ENCODE measurements at regions not wholly inside any gene's neighbourhood (a gene's known extent, or its start where the extent isn't known, plus 50 kb on each side); places are given as distances from the start of the nearest gene placed in this dataset.

DNA sequence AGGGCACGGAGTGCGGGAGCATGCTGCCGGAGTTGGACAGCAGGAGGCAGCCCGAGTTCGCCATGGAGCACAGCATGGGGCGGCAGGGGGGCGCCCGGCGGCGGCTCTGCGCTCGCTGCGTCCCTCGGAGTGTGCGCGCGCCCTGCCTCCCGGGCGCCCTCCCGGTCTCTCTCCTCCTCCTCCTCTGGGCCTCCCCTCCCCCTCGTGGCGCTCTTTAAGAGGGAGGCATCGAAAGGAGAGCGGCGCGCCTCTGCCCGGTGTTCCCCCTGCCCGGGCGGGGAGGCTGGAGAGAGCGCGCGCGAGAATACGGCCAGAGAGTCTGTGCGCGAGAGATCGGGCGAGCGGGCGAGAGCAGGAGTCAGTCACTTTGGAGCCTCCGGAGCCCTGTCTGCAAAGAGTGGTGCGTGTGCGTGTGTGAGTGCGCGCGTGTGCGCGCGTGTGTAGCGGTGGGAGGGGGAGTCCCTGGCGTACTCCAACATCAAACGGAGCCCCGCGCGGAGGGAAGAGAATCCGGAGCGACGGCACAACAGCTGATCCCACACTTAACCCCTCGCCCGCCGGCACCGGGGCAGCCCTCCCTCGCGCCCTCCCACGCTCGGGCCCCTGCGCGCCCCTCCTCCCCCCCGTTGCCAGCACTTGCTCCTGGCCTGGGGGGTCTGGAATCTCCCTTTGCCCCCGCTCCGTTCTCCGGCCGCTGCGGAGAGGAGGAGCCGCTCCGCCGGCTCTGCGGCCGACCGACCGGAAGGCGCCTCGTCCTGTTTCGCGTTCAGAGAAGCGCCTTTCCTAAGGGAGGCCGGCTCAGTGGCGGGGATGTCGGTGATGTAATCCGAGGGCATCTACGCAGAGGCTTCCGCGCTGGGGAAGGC lies 108.9 kb downstream of the ENGASE start:
- TF ChIP-seq POLR2AphosphoS5 (IDR thresholded peaks at IDR 0.05) = no peak
- TF ChIP-seq, protein P1, sequence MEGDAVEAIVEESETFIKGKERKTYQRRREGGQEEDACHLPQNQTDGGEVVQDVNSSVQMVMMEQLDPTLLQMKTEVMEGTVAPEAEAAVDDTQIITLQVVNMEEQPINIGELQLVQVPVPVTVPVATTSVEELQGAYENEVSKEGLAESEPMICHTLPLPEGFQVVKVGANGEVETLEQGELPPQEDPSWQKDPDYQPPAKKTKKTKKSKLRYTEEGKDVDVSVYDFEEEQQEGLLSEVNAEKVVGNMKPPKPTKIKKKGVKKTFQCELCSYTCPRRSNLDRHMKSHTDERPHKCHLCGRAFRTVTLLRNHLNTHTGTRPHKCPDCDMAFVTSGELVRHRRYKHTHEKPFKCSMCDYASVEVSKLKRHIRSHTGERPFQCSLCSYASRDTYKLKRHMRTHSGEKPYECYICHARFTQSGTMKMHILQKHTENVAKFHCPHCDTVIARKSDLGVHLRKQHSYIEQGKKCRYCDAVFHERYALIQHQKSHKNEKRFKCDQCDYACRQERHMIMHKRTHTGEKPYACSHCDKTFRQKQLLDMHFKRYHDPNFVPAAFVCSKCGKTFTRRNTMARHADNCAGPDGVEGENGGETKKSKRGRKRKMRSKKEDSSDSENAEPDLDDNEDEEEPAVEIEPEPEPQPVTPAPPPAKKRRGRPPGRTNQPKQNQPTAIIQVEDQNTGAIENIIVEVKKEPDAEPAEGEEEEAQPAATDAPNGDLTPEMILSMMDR (IDR thresholded peaks at IDR 0.05) = no peak
